CD4-positive, alpha-beta T cell treated with Interleukin-4 for 1 hour (primary cell): ENCODE measurements at regions not wholly inside any gene's neighbourhood (a gene's known extent, or its start where the extent isn't known, plus 50 kb on each side); places are given as distances from the start of the nearest gene placed in this dataset.
A peak's percentile ranks its signal among the peaks of the same experiment; 100 is the strongest.

Experiments used
- DNase-seq, 2 donors: peaks; one replicate each; pipeline ENCODE4 v3.0.0-alpha.2; 2020 to 2022

- DNase-seq: peak; percentile 13 to 40
Observed at GRCh38 chr13:51518827-51519226, 65.4 kb upstream of the WDFY2 start.

GRCh38 chr13:51519771-51520216, 64.5 kb upstream of the WDFY2 start:
- DNase-seq: no peak

GRCh38 chr13:51520524-51520923, 63.7 kb upstream of the WDFY2 start:
- no peak for DNase-seq

DNA sequence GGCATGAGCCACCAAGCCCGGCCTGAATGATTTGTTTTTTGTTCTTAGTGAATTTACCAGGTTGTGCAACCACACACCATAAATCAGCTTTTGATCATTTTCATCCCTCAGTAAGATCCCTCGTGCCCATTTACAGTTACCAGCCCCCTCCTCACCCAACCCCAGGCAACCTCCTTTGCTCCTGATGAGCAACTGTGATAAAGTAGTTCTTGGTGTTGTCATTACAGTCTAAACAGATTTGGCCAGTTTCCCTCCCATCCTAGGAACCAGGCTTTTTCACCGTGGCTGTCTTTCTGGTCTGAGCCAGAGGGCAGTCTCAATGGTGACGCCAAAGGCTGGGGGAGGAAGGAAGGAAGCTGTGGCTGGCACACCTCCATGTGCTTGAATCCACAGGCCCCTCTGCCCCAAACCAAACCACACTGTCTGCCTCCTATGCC, 61.2 kb upstream of the WDFY2 start:
- DNase-seq: peak; percentile 46 to 53

- no peak for DNase-seq
Observed at GRCh38 chr13:51524312-51524711, 60.0 kb upstream of the WDFY2 start.

GRCh38 chr13:51524829-51525566, 59.3 kb upstream of the WDFY2 start:
- no peak for DNase-seq

- DNase-seq: no peak
Observed at GRCh38 chr13:51525567-51526167, 58.6 kb upstream of the WDFY2 start.

GRCh38 chr13:51526202-51526601, 58.1 kb upstream of the WDFY2 start:
- no peak for DNase-seq

GRCh38 chr13:51532736-51533197, 51.5 kb upstream of the WDFY2 start:
- no peak for DNase-seq

DNA sequence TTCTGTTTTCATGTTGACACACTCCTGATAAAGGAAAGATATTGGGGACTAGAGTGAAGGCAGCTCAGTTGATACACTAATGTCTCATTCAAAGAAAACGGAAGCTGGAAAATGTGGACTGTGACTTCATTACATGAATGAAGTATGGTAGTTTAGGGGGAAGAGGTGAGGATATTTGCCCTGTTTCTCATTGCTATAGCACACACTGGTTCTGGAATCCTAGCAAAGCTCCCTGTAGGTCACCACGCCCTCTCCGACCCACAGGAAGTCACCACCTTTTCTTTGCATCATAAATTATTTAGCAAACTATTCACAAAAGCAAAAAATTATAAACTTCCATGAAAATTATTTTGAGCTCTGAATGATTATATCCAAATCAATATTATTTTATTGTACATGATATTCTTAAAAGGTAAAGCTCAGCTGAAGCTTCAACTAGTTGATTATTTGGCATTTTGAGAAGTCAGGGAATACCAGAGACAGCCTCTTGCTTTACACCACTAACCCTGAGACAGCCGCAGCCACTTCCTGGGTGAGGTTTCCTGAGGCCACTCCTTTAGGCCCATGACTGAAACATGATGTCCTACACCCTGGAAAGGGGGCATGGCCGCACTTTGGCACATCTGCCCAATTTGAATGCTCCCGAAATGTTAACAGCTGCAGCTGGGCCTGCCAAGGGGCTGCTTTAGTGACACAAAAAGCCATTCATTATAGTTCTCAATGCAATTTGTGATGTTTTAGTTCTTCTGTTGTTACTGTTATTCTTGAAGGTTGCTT, 50.0 kb upstream of the WDFY2 start:
- peak; percentile 50 to 51 for DNase-seq
